Neural progenitor cell (in vitro differentiated cells): ENCODE measurements at regions not wholly inside any gene's neighbourhood (a gene's known extent, or its start where the extent isn't known, plus 50 kb on each side); places are given as distances from the start of the nearest gene placed in this dataset.

Experiments used
- EZH2 ChIP-seq: fragments of 200-600 bp; sonication (generic); IDR thresholded peaks from 2 replicates; pipeline ENCODE4 v1.6.1; 2017; ENCODE audit warnings: antibody characterized with exemption, mild to moderate bottlenecking, moderate library complexity
- EZH2phosphoT487 ChIP-seq: fragments of 200-600 bp; sonication (generic); IDR thresholded peaks from 2 replicates; pipeline ENCODE4 v1.6.1; 2017; ENCODE audit warnings: antibody characterized with exemption
- TF ChIP-seq, protein P1 (sequence below): fragments of 200-600 bp; sonication (generic); IDR thresholded peaks from 2 replicates; pipeline ENCODE4 v1.5.1; 2017; ENCODE audit warnings: antibody characterized with exemption, mild to moderate bottlenecking

GRCh38 chr15:69593981-69594966 is 141.7 kb downstream of the RPLP1 start:
- TF ChIP-seq EZH2 = no peak
- TF ChIP-seq, protein P1, sequence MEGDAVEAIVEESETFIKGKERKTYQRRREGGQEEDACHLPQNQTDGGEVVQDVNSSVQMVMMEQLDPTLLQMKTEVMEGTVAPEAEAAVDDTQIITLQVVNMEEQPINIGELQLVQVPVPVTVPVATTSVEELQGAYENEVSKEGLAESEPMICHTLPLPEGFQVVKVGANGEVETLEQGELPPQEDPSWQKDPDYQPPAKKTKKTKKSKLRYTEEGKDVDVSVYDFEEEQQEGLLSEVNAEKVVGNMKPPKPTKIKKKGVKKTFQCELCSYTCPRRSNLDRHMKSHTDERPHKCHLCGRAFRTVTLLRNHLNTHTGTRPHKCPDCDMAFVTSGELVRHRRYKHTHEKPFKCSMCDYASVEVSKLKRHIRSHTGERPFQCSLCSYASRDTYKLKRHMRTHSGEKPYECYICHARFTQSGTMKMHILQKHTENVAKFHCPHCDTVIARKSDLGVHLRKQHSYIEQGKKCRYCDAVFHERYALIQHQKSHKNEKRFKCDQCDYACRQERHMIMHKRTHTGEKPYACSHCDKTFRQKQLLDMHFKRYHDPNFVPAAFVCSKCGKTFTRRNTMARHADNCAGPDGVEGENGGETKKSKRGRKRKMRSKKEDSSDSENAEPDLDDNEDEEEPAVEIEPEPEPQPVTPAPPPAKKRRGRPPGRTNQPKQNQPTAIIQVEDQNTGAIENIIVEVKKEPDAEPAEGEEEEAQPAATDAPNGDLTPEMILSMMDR = no peak
- no peak for TF ChIP-seq EZH2phosphoT487
